ENCODE measurements at regions not wholly inside any gene's neighbourhood (a gene's known extent, or its start where the extent isn't known, plus 50 kb on each side); places are given as distances from the start of the nearest gene placed in this dataset.
A peak's percentile ranks its signal among the peaks of the same experiment; 100 is the strongest.

- DNase-seq (ENCODE audit: low spot score): no peak
Observed at GRCh38 chr21:39022863-39023693, 160.2 kb downstream of the PSMG1 start.

- no peak for DNase-seq (ENCODE audit: low spot score)
Observed at GRCh38 chr21:39022466-39022862, 160.8 kb downstream of the PSMG1 start.

- no peak for DNase-seq (ENCODE audit: low spot score)
Observed at GRCh38 chr21:39022035-39022434, 161.2 kb downstream of the PSMG1 start.

GRCh38 chr21:39021478-39021832, 161.8 kb downstream of the PSMG1 start:
- DNase-seq (ENCODE audit: low spot score): no peak

GRCh38 chr21:39020751-39021477, 162.3 kb downstream of the PSMG1 start:
- no peak for DNase-seq (ENCODE audit: low spot score)

- DNase-seq (ENCODE audit: low spot score): no peak
Observed at GRCh38 chr21:39018730-39019129, 164.5 kb downstream of the PSMG1 start.

GRCh38 chr21:39016740-39017315, 166.4 kb downstream of the PSMG1 start:
- DNase-seq (ENCODE audit: low spot score): peak; percentile 66

GRCh38 chr21:39014747-39015146, 168.5 kb downstream of the PSMG1 start:
- DNase-seq (ENCODE audit: low spot score): no peak

GRCh38 chr21:39012326-39013230, 170.7 kb downstream of the PSMG1 start:
- no peak for DNase-seq (ENCODE audit: low spot score)

GRCh38 chr21:39011911-39012310, 171.3 kb downstream of the PSMG1 start:
- DNase-seq (ENCODE audit: low spot score): no peak

- DNase-seq (ENCODE audit: low spot score): no peak
Observed at GRCh38 chr21:39010629-39011404, 172.4 kb downstream of the PSMG1 start.

GRCh38 chr21:39009587-39010225, 173.5 kb downstream of the PSMG1 start:
- DNase-seq (ENCODE audit: low spot score): no peak

- no peak for DNase-seq (ENCODE audit: low spot score)
Observed at GRCh38 chr21:39007985-39008384, 175.3 kb downstream of the PSMG1 start.

GRCh38 chr21:39007532-39007931, 175.7 kb downstream of the PSMG1 start:
- no peak for DNase-seq (ENCODE audit: low spot score)

GRCh38 chr21:39006571-39007311, 176.5 kb downstream of the PSMG1 start:
- DNase-seq (ENCODE audit: low spot score): no peak

GRCh38 chr21:39005502-39005787, 177.8 kb downstream of the PSMG1 start:
- DNase-seq (ENCODE audit: low spot score): no peak

- no peak for DNase-seq (ENCODE audit: low spot score)
Observed at GRCh38 chr21:39004634-39005501, 178.4 kb downstream of the PSMG1 start.

- DNase-seq (ENCODE audit: low spot score): no peak
Observed at GRCh38 chr21:39003982-39004633, 179.1 kb downstream of the PSMG1 start.

- DNase-seq (ENCODE audit: low spot score): no peak
Observed at GRCh38 chr21:39001341-39001740, 181.9 kb downstream of the PSMG1 start.
